Uterus (tissue), 2 donors: ENCODE measurements at regions not wholly inside any gene's neighbourhood (a gene's known extent, or its start where the extent isn't known, plus 50 kb on each side); places are given as distances from the start of the nearest gene placed in this dataset.
A peak's percentile ranks its signal among the peaks of the same experiment; 100 is the strongest.
"Not testable (repeated sequence)": the region's sequence is repeated elsewhere in the genome, so short reads cannot be mapped to it uniquely, and the experiment has no call there.

Source experiments
- CTCF ChIP-seq, 4 experiments: fragments of 200-600 bp in 2 of 4; fragments of 450-650 bp in 2 of 4; sonication (generic) in 2 of 4; IDR thresholded peaks; one replicate each; pipeline ENCODE4 v1.5.1; 2016 to 2019; ENCODE audit warnings: antibody characterized with exemption in 4 of 4, mild to moderate bottlenecking in 2 of 4, moderate library complexity in 1 of 4
- POLR2A ChIP-seq, 2 donors: fragments of 450-650 bp; IDR thresholded peaks; one replicate each; pipeline ENCODE4 v1.6.1; 2016; ENCODE audit warnings: antibody characterized with exemption in 2 of 2, mild to moderate bottlenecking in 1 of 2, moderate library complexity in 1 of 2

DNA sequence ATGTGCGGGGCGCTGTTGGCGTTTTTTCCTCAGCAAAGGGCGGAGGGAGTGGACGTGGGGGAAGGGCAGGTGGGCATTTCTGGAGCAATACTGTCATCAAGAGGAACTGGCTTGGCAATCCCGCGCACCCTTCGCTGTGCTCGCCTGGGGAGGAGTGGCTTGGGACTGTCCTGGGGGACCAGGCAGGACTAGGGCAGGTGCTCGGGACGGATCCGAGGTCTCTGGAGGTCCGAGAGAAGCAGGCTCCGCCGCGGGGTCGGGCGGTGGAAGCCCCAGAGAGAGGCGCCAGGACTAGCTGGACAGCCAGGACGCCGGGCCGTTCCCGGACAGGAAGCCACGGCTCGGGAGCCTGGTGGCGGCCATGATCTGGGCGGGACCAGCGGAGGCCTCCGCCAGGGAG lies 282.5 kb upstream of the AGTR2 start:
- TF ChIP-seq POLR2A (IDR thresholded peaks at IDR 0.05), result not testable (repeated sequence)
- TF ChIP-seq CTCF (IDR thresholded peaks at IDR 0.05), result peak in 2 of 4 experiments; percentile 29 to 35
